OCI-LY1 (cell line): ENCODE measurements at regions not wholly inside any gene's neighbourhood (a gene's known extent, or its start where the extent isn't known, plus 50 kb on each side); places are given as distances from the start of the nearest gene placed in this dataset.

Experiments used
- CTCF ChIP-seq: fragments of 200-600 bp; sonication (generic), shearing (Covaris generic); IDR thresholded peaks from 2 replicates; pipeline ENCODE4 v1.5.1; 2017; ENCODE audit warnings: mild to moderate bottlenecking, antibody characterized with exemption, low read length, moderate library complexity, mixed read lengths
- EZH2 ChIP-seq: fragments of 200-600 bp; sonication (generic), shearing (Covaris generic); IDR thresholded peaks from 2 replicates; pipeline ENCODE4 v1.8.0; 2017; ENCODE audit warnings: borderline replicate concordance, mixed run types, mild to moderate bottlenecking, antibody characterized with exemption, low read length, moderate library complexity, mixed read lengths

- no peak for TF ChIP-seq CTCF
- TF ChIP-seq EZH2, result no peak
Measured at GRCh38 chr6:27743787-27744186, 168.4 kb downstream of the OR2B2 start.
